NCI-H146 treated with DMSO at 0.1 percent for 48 hours (cell line): ENCODE measurements at regions not wholly inside any gene's neighbourhood (a gene's known extent, or its start where the extent isn't known, plus 50 kb on each side); places are given as distances from the start of the nearest gene placed in this dataset.

ENCODE experiments used
- DNase-seq: peaks from one replicate; lab custom pipeline; 2025; ENCODE audit not compliant: unreplicated experiment; lab: John Stamatoyannopoulos, UW

DNA sequence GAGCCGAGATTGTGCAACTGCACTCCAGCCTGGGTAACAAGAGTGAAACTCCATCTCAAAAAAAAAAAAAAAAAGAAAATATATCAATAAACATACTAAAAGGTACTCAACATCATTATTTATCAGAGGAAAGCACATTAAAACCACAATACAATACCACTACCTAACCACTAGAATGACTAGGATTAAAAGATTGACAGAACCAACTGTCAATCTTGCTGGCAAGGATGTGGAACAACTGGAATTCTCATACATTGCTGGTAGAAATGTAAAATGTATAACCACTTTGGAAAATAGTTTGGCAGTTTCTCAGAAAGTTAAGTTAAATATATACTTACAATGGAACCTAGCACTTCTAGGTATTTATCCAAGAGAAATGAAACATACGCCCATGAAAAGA lies 88.6 kb downstream of the B3GNT2 start:
- DNase-seq, result no peak

DNA sequence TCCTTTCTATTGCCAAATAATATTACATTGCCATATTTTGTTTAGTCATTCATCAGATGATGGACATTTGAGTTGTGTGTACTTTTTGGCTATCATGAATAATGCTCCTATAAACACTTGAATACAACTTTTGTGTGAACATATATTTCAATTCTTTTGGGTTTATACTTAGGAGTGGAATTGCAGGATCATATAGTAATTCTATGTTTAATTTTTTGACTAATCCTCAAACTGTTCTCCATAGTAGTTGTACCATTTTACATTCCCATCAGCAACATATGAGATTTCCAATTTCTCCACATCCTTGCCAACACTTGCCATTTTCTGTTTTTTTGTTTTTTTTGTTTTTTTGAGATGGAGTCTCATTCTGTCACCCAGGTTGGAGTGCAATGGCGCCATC lies 87.2 kb downstream of the B3GNT2 start:
- no peak for DNase-seq

DNA sequence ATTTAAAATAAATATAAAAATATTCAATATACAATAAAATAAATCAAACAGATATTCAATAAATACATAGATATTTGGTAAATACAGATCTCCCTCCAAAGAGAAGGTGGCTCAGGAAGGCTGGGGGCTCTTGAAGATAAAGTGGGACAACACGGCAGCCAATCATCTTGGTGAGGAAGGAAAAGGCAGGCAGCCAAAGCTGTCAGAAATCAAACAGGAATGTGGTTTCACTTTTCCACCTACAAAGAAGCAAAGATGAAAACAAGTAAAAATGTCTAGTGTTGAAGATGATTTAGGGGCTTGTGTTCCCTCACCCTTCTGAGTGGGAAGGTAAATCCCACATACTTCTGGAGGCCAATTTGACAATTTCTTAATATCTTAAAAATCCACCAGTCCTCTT lies 85.7 kb downstream of the B3GNT2 start:
- DNase-seq, result no peak

DNA sequence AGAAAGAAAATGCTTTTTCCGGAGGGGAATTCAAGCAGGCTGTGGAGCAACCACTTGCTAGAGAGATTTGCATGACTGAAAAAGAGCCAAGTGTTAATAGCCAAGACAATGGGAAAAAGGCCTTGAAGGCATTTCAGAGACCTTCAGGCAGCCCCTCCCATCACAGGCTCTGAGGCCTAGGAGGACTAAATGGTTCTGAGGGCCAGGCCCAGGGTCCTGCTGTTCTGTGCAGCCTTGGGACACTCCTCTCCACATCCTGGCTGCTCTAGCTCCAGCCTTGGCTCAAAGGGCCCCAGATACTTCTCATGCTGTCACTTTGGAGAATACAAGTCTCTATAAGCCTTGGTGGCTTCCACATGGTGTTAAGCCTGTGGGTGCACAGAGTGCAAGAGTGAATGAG lies 81.8 kb downstream of the B3GNT2 start:
- DNase-seq, result no peak
